GM12892 (cell line): ENCODE measurements at regions not wholly inside any gene's neighbourhood (a gene's known extent, or its start where the extent isn't known, plus 50 kb on each side); places are given as distances from the start of the nearest gene placed in this dataset.
"Not testable (repeated sequence)": the region's sequence is repeated elsewhere in the genome, so short reads cannot be mapped to it uniquely, and the experiment has no call there.

Experiments
- DNase-seq: peaks from one replicate; pipeline ENCODE4 v3.0.0; 2011; ENCODE audit not compliant: insufficient read length
- FAIRE-seq: peaks from 2 replicates; lab custom pipeline; 2011; peaks lifted over from hg19 to GRCh38; lab: Jason Lieb, UNC
- POLR2A ChIP-seq: IDR thresholded peaks from 2 replicates; pipeline ENCODE4 v1.6.1; 2011; ENCODE audit warnings: low read depth, low read length, control low read depth
- POLR2AphosphoS5 ChIP-seq: IDR thresholded peaks from 2 replicates; pipeline ENCODE4 v1.6.1; 2011; ENCODE audit warnings: low read depth, low read length, control low read depth
- TAF1 ChIP-seq: IDR thresholded peaks from 2 replicates; pipeline ENCODE4 v1.6.1; 2011; ENCODE audit warnings: low read depth, mild to moderate bottlenecking, control low read depth, low read length, borderline replicate concordance

GRCh38 chr6:21710908-21711627 is 117.5 kb downstream of the SOX4 start:
- DNase-seq (no peak), FAIRE-seq (no peak)
- TF ChIP-seq POLR2AphosphoS5 (no peak), TAF1 (no peak), POLR2A (no peak)

GRCh38 chr6:21712213-21712612 is 118.7 kb downstream of the SOX4 start:
- FAIRE-seq = no peak
- no peak for DNase-seq
- no peak for TF ChIP-seq POLR2AphosphoS5
- no peak for TF ChIP-seq TAF1
- TF ChIP-seq POLR2A = no peak

GRCh38 chr6:21713481-21713880 is 119.9 kb downstream of the SOX4 start:
- TF ChIP-seq POLR2AphosphoS5 = no peak
- TF ChIP-seq POLR2A = no peak
- no peak for TF ChIP-seq TAF1
- DNase-seq (no peak), FAIRE-seq (no peak)

GRCh38 chr6:21715180-21715579 is 121.6 kb downstream of the SOX4 start:
- TF ChIP-seq POLR2AphosphoS5 (no peak), TAF1 (no peak), POLR2A (no peak)
- FAIRE-seq = no peak

GRCh38 chr6:21722510-21722909 is 129.0 kb downstream of the SOX4 start:
- FAIRE-seq (no peak), DNase-seq (no peak)
- TF ChIP-seq TAF1 (no peak), POLR2A (no peak), POLR2AphosphoS5 (no peak)

More at GRCh38 chr6:21715180-21715579, 121.6 kb downstream of the SOX4 start:
- no peak for DNase-seq

- no peak for TF ChIP-seq POLR2A
- TF ChIP-seq TAF1 = no peak
- FAIRE-seq = no peak
- no peak for DNase-seq
These were observed 133.1 kb downstream of the SOX4 start for GRCh38 chr6:21726676-21727075.

- no peak for DNase-seq
- no peak for TF ChIP-seq POLR2A
- TF ChIP-seq TAF1 = no peak
- TF ChIP-seq POLR2AphosphoS5 = no peak
- FAIRE-seq = no peak
These were observed 134.6 kb downstream of the SOX4 start for GRCh38 chr6:21728141-21728540.

GRCh38 chr6:21729431-21729830 is 135.9 kb downstream of the SOX4 start:
- TF ChIP-seq TAF1 (no peak), POLR2AphosphoS5 (no peak), POLR2A (no peak)
- no peak for DNase-seq
- FAIRE-seq = no peak

GRCh38 chr6:21730533-21730932 is 137.0 kb downstream of the SOX4 start:
- TF ChIP-seq POLR2A (no peak), POLR2AphosphoS5 (no peak), TAF1 (no peak)
- no peak for FAIRE-seq
- DNase-seq = no peak

- DNase-seq = no peak
- FAIRE-seq = no peak
- TF ChIP-seq TAF1 (no peak), POLR2A (no peak), POLR2AphosphoS5 (no peak)
These were observed 138.0 kb downstream of the SOX4 start for GRCh38 chr6:21731411-21732031.

GRCh38 chr6:21732032-21732730 is 138.6 kb downstream of the SOX4 start:
- DNase-seq, FAIRE-seq: not testable (repeated sequence)

GRCh38 chr6:21732731-21733130 is 139.2 kb downstream of the SOX4 start:
- TF ChIP-seq POLR2AphosphoS5 = no peak
- no peak for TF ChIP-seq TAF1
- no peak for TF ChIP-seq POLR2A
- no peak for DNase-seq

More at GRCh38 chr6:21732731-21733130, 139.2 kb downstream of the SOX4 start:
- FAIRE-seq = no peak
